Hypothalamus (tissue), 51 donors: ENCODE measurements at regions not wholly inside any gene's neighbourhood (a gene's known extent, or its start where the extent isn't known, plus 50 kb on each side); places are given as distances from the start of the nearest gene placed in this dataset.
"Not testable (repeated sequence)": the region's sequence is repeated elsewhere in the genome, so short reads cannot be mapped to it uniquely, and the experiment has no call there.

ENCODE experiments used
- DNase-seq, 51 donors: peaks; one replicate each; lab custom pipeline; 2025; lab: John Stamatoyannopoulos, UW

DNA sequence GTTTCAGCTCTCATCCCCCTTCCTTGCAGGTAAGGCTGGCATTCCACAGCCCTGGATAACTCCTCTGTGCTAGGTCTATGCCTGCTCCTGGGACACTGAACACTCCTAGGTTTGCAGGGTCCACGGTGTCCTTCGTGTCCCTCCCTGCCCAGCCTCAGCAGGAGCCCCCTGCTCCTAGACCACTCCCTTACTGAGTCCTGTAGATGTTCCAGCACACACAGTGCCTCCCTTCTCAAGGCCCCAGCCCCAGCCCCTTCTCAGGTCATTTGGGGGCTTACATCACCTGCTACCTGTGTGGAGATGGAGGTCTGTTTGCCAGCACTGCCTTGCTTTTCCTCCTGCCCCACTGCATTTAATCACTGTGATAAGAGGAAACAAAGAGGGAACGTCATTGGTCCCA is 146.4 kb upstream of the TNP1 start:
- no peak for DNase-seq

GRCh38 chr2:217004656-217005055 is 144.8 kb upstream of the TNP1 start:
- DNase-seq: no peak

- no peak for DNase-seq
Measured at GRCh38 chr2:217001740-217002139, 141.9 kb upstream of the TNP1 start.

DNA sequence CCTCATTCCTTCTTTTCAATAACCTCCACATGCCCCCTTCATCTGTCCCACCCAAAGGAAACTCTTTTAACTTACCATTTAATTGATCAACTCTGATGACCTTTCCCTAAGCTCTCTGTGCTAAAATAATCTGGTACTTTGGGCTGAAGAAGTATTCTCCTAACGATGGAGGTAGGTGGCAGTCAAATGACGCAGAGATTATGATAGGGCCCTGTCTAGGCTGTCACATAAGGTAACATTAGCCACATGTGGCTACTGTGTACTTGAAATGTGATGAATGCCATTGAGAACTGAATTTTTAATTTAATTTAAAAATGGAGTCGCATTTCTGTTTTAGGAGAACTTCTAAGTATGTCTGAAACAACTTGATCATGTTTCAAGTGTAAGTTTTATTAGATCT is 140.5 kb upstream of the TNP1 start:
- DNase-seq: no peak

DNA sequence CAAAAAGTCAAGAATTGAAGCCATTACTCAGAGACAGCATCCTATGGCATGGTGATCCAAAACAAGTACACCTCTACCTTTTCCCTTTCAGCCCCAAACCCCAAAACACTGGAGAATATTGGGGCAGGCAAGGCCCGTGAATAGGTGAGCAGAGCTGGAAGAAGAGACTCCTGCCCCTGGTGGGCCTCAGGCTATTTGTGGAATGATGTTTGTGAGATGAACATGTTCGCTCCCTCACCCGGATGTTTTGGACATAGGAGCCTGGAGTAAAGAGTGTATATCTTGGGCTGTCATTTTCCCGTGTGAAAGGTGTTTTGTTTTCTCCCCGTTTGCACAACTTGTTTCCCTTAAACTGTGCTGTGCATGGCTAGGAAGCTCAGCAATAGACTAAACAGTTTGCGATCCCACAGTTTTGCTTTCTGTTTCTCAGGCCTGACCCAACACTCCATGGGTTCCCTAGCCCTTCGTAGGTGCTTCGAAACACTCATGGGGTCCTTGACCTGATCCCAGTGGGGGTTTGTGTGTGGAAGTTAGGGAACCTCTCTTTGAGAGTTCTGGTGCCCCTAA is 136.5 kb upstream of the TNP1 start:
- no peak for DNase-seq

DNA sequence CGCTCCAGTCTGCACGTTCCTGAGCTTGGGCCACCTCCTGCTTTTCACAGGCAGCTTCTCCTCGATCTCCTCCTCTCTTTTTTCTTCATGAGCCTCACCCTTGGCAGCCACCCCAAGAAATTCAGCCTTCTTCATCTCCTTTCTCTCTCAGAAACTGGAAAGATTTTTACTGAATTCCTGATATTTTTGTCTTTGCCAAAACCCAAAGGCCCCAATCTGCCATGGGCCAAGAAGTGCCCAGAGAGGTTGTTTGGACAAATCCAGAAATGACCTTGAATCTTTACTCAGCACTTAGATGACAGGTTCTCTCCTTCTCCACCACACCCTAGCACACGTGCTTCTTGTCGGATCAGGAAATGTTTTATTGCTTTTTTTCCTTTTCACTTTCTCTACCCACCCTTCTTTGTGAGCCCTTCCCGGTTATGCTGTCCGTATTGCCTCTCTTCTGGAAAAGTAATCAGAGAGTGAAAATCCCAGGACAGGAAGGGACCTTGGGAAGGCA is 134.5 kb upstream of the TNP1 start:
- no peak for DNase-seq

DNA sequence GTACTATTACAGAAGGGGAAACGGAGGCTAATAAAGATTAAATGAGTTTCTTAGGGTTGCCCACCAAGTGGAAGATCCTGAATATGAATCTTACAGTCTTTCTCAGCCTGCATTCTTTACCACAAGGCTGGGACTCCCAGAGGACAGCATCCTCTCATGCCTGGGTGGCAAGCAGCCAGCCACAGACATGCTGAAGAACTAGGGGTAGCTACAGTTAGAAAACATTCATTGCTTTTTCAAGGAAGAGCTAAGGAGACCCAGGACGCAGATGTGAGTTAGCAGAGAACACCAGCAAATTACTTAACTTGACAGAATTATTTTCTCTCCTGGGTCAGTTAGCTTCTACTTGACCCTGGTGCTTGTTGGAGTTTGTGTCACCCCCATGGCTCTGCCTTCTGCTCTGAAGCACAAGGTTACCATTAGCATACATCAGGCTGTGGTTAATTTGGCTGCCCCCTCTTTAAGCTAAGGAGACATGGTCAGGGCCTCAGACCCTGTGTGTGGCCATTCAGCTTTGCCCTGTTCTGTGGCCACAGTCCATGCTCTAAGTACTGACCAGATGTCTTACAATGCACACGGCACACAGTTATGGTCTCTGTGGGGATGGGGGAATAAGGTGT is 132.3 kb upstream of the TNP1 start:
- no peak for DNase-seq

DNA sequence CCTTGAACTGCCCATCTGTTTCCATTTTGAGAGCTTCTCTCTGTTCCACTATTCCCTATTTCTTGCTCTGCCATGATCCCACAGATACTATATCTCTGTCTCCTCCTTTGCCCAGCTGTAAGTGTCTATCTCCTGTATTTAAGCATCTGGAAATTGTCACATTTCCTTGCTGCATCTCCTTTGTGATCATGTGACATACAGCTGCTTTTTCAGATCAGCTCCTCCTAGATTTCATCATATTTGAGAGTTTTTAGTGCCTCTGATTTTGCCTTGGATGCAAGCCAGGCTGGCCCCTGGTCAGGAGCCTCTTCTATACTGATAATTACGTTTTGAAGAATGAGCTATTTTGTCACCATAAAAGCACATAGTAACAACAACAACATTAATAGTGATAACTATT is 131.7 kb upstream of the TNP1 start:
- no peak for DNase-seq

DNA sequence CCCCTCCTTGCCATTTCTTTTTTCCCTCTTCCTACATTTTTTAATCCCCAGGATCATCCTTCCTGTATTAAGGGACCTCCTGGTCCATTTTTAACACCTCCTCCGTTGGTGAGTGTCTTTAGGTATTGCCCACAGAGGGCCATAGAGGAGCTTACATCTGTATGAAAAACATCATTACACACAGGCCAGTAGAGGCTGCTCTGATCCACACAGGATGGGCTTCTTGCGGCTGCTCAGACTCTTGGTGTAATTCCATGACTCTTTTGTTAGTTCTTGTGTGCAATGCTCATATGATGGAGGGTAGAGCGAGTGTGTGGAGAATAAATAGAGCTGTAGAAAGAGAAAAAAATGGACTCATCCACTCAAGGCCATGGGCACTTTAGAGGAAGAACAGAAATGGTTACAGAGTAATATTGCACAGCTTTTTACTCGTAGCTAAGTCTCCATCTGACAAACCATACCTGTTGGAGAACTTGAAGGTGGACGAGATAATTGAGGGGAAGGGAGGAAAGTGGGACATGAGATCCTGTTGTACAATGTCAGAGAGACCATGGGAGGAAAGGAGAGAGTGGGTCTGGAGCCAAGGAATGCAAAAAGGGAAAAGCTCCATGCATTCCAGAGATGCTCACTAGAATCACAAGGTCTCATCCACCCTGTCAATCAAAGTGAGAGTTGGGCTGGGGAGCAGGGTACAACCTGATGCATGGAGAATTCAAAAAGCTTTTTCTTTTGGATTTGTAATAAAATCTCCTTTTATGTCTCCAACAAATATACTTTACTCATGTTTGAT is 129.7 kb upstream of the TNP1 start:
- peak in 3 of 51 donors; percentile 1 to 3 (median 1) for DNase-seq

DNA sequence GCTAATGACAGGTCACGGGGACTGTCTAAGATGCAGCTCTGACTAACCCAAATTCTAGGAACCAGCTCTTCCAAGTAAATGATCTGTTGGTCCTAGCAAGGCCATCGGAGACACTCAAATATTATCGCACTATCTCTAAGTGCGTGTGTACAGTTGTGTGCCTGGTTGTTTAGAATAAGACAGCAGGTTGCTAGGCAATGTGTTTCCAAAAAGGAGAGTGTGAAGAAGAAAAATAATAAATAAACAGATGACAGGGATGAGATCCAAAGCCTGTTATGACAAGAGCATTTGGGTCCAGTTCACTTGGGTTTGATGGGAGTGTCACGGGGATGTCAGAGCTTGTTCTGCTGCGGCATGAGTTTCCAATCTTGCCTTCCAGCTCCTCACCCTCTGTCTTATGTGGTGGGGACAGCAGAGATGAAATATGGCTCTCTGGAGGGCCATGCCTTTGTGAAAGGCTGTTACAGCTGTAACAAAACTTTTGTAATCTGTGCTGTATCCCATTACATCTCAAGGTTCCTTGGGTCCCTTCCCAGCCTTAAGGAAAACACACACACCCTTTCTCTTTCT is 127.5 kb upstream of the TNP1 start:
- DNase-seq: no peak

- DNase-seq: no peak
Measured at GRCh38 chr2:216985658-216986141, 125.8 kb upstream of the TNP1 start.

GRCh38 chr2:216984937-216985336 is 125.1 kb upstream of the TNP1 start:
- DNase-seq: no peak

DNA sequence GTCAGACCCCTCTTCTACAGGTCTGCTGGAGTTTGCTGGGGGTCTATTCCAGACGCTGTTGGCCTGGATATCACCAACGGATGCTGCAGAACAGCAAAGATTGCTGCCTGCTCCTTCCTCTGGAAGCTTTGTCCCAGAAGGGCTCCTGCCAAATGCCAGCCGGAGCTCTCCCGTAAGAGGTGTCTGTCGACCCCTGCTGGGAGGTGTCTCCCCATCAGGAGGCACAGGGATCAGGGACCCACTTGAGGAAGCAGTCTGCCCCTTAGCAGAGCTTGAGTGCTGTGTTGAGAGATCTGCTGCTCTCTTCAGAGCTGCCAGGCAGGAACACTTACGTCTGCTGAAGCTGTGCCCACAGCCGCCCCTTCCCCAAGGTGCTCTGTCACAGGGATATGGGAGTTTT is 122.1 kb upstream of the TNP1 start:
- not testable (repeated sequence) for DNase-seq

DNA sequence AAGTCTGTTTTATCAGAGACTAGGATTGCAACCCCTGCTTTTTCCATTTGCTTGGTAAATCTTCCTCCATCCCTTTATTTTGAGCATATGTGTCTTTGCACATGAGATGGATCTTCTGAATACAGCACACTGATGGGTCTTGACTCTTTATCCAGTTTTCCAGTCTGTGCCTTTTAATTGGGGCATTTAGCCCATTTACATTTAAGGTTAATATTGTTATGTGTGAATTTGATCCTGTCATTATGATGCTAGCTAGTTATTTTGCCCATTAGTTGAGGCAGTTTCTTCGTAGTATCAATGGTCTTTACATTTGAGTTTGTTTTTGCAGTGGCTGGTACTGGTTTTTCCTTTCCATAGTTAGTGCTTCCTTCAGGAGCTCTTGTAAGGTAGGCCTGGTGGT is 120.6 kb upstream of the TNP1 start:
- not testable (repeated sequence) for DNase-seq

DNA sequence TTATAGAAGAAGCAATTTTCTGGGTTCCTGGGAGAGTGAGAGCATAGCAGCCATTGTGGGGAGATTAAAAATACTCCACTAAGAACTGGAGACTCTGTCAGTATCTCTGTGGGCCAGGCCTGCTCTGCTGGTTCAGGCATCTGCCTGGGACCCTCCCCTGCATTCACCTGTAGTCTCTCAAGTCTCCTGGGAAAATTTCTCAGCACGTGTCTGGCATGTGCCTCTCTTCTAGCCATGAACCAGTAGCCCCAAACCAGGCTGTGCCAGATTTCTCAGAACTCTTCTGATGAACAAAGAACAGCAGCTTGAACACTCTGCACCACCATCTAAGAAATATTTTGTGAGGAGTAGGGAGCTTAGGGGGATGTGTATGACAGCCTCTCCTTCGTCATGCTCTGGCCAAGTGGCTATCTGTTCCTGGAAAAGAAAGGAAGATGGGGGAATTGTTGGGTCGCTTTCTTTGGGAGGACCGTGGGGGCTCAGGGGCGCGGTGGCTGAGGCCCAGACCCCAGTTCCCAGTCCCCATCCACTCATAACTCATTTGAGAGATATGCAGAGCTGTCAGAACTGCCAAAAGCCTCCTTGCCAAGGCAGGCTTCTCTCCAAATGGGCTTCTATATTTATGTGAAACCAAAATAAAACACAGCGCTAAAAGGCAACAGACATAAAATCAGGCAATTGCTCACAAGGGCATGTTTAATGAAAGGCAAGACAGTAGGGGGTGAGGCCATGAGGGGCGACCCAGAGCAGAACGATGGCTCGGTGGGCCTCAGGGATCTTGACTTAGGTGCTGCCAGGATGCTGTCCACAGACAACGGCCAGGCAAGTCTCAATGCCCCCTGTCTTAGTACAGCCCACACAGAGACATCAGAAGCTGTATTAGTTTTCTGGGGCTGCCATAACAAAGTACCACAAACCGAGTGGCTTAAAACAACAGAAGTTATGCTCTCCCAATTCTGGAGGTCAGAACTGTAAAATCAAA is 114.7 kb upstream of the TNP1 start:
- DNase-seq: no peak

GRCh38 chr2:216971593-216971992 is 111.7 kb upstream of the TNP1 start:
- DNase-seq: no peak

DNA sequence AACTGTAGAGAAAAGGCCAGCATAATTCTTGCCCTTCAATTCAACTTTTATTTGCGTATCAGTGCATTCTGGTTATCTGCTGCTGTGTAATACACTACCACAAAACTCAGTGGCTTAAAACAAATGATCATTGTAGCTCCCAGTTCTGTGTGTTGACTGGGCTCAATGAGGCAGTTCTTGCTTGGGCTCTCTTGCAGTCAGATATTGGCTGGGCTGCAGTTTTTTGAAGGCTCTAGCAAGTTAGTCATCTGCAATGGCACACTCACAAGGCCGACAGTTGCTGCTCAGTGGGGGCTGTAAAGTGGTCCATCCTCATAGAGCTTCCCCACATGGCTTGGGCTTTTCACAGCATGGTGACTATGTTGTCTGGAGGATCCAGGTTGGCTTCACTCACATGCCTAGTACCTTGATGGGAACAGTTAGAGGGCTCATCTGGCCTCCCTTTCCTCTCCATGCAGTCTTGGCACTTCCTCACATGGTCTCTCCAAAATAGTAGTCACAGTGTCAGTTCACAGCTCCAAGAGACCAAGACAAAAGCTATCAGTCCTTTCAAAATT is 110.6 kb upstream of the TNP1 start:
- no peak for DNase-seq

- DNase-seq: no peak
Measured at GRCh38 chr2:216967889-216968288, 108.0 kb upstream of the TNP1 start.

- no peak for DNase-seq
Measured at GRCh38 chr2:216960671-216961268, 100.9 kb upstream of the TNP1 start.

GRCh38 chr2:216959433-216959832 is 99.6 kb upstream of the TNP1 start:
- no peak for DNase-seq
